Activated CD4-positive, alpha-beta T cell treated with anti-CD3 and anti-CD28 coated beads, Interleukin-2, amount 10 ng/mL, durations not matched to agents 24 days and 14 days (primary cell): ENCODE measurements at regions not wholly inside any gene's neighbourhood (a gene's known extent, or its start where the extent isn't known, plus 50 kb on each side); places are given as distances from the start of the nearest gene placed in this dataset.
"Not testable (repeated sequence)": the region's sequence is repeated elsewhere in the genome, so short reads cannot be mapped to it uniquely, and the experiment has no call there.

ENCODE experiments used
- DNase-seq: peaks from one replicate; pipeline ENCODE4 v3.0.0; 2022
- H3K27ac Mint-ChIP-seq: one replicate; pipeline ENCODE4 v1.8.0; 2022; ENCODE audit warnings: mild to moderate bottlenecking, mixed read lengths
- H3K27me3 Mint-ChIP-seq: one replicate; pipeline ENCODE4 v1.8.0; 2022; ENCODE audit warnings: mixed read lengths
- H3K36me3 Mint-ChIP-seq: one replicate; pipeline ENCODE4 v1.8.0; 2022; ENCODE audit warnings: low read depth, mild to moderate bottlenecking, mixed read lengths
- H3K4me1 Mint-ChIP-seq: one replicate; pipeline ENCODE4 v1.8.0; 2021; ENCODE audit warnings: mixed read lengths
- H3K4me3 Mint-ChIP-seq: one replicate; pipeline ENCODE4 v1.8.0; 2022; ENCODE audit warnings: mild to moderate bottlenecking, moderate library complexity, mixed read lengths
- H3K9me3 Mint-ChIP-seq: one replicate; pipeline ENCODE4 v1.8.0; 2021; ENCODE audit warnings: mixed read lengths
- intact Hi-C: fragments of 100-400 bp; cut with micrococcal nuclease; formaldehyde crosslinking; loops from one replicate; pipeline ENCODE4 v1.15.1; 2023

- no peaks in the 10 kb centered on the region for H3K36me3 Mint-ChIP-seq
- no peaks in the 10 kb centered on the region for H3K4me1 Mint-ChIP-seq
- H3K9me3 Mint-ChIP-seq, result peaks cover 7% of the 10 kb centered on the region
- H3K27me3 Mint-ChIP-seq, result no peaks in the 10 kb centered on the region
- H3K27ac Mint-ChIP-seq, result no peak overlapping the region
- no peak overlapping the region for H3K4me3 Mint-ChIP-seq
- intact Hi-C loops, result no loop called here
- DNase-seq, result no peak
Observed at GRCh38 chr16:76052725-76053124, 224.5 kb upstream of the CNTNAP4 start.

DNA sequence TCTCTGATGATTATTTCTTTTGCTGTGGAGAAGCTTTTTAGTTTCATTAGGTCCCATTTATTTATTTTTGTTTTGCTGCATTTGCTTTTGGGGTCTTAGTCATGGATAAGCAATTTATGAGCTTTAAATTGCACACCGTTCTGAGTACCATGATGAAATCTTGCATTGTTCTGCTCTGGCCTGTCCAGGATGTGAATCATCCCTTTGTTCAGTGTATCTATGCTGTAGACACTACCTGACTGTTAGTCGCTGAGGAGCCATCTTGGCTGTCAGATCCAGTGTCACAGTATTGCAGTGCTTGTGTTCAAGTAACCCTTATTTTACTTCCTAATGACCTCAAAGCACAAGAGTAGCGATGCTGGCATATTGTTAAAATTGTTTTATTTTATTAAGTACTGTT, 218.0 kb upstream of the CNTNAP4 start:
- Mint-ChIP-seq H3K9me3 (no peaks in the 10 kb centered on the region), H3K4me1 (no peaks in the 10 kb centered on the region), H3K4me3 (no peak overlapping the region), H3K36me3 (no peaks in the 10 kb centered on the region), H3K27me3 (no peaks in the 10 kb centered on the region), H3K27ac (no peak overlapping the region)
- intact Hi-C loops, result no loop called here
- DNase-seq, result no peak

DNA sequence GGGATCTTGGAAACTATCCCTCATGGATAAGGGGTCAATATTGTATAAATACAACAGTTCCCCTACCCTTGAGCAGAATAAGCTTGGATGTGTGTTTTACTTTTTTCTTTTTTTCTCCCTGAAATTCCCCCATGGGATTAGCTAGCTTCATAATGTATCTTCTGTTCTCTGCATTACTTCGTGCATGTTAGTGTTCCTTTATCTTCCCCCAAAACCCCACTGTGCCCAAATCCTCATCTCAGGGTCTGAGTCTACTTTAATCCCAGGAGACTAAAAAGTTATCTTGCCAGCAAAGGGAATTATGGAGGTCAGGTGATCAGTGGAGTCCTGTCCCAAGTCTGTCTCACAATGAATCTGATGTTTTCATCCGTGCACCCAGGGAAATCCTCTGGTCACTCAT, 217.5 kb upstream of the CNTNAP4 start:
- no peak overlapping the region for H3K4me3 Mint-ChIP-seq
- H3K27ac Mint-ChIP-seq, result no peak overlapping the region
- H3K4me1 Mint-ChIP-seq, result no peaks in the 10 kb centered on the region
- no peaks in the 10 kb centered on the region for H3K9me3 Mint-ChIP-seq
- no peak for DNase-seq
- H3K27me3 Mint-ChIP-seq, result no peaks in the 10 kb centered on the region
- no peaks in the 10 kb centered on the region for H3K36me3 Mint-ChIP-seq
- intact Hi-C loops, result no loop called here

DNA sequence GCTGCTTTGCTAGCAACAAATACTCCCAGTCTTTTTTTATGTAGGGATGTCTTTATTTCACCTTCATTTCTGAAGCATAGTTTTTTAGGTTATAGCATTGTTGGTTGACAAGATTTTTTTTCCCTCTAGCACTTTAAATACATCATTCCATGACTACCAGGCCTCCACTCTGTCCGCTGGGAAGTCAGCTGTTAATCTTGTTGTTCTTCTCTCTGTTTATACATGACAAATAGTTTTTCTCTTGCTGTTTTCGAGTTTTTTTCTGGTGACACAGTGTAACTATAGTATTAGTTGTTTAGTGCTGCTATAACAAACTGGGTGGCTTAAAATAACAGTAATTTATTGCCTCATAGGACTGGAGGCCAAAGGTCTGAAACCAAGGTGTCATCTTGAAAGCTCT, 205.5 kb upstream of the CNTNAP4 start:
- Mint-ChIP-seq H3K36me3 (no peaks in the 10 kb centered on the region), H3K27ac (no peak overlapping the region), H3K9me3 (no peaks in the 10 kb centered on the region), H3K4me3 (no peak overlapping the region), H3K27me3 (no peaks in the 10 kb centered on the region), H3K4me1 (no peaks in the 10 kb centered on the region)
- DNase-seq, result no peak
- intact Hi-C loops, result no loop called here

DNA sequence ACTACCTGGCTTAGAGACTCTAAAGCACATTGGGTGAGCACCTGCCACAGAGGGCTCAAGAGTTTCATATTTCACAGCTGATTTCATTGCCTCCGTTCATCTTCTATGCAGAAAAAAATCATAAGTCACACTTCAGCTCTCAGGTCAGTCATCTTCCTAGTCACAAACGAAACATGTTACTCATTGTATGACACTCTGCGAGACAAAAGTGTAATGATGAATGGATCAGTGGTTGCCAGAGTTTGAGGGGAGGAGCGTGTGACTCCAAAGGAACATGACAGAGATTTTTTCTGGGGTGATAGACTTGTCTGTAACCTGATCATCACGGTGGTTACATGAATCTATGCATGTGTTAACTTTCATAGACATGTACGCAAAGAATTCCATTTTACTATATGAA, 195.2 kb upstream of the CNTNAP4 start:
- Mint-ChIP-seq H3K4me3 (no peak overlapping the region), H3K4me1 (no peaks in the 10 kb centered on the region), H3K27ac (no peak overlapping the region), H3K36me3 (no peaks in the 10 kb centered on the region), H3K9me3 (no peaks in the 10 kb centered on the region), H3K27me3 (no peaks in the 10 kb centered on the region)
- intact Hi-C loops, result no loop called here
- no peak for DNase-seq

- Mint-ChIP-seq H3K4me1 (no peaks in the 10 kb centered on the region), H3K4me3 (no peak overlapping the region), H3K27ac (no peak overlapping the region), H3K9me3 (peaks cover 11% of the 10 kb centered on the region), H3K27me3 (no peaks in the 10 kb centered on the region), H3K36me3 (no peaks in the 10 kb centered on the region)
- no peak for DNase-seq
- intact Hi-C loops, result no loop called here
Observed at GRCh38 chr16:76106647-76107046, 170.6 kb upstream of the CNTNAP4 start.

GRCh38 chr16:76108460-76108859, 168.7 kb upstream of the CNTNAP4 start:
- Mint-ChIP-seq H3K9me3 (peaks cover 4% of the 10 kb centered on the region), H3K4me1 (no peaks in the 10 kb centered on the region), H3K27ac (no peak overlapping the region), H3K36me3 (no peaks in the 10 kb centered on the region), H3K4me3 (no peak overlapping the region), H3K27me3 (no peaks in the 10 kb centered on the region)
- no peak for DNase-seq
- intact Hi-C loops, result no loop called here

GRCh38 chr16:76114681-76115080, 162.5 kb upstream of the CNTNAP4 start:
- H3K9me3 Mint-ChIP-seq, result no peaks in the 10 kb centered on the region
- H3K4me1 Mint-ChIP-seq, result no peaks in the 10 kb centered on the region
- no peak for DNase-seq
- H3K4me3 Mint-ChIP-seq, result no peak overlapping the region
- no peaks in the 10 kb centered on the region for H3K36me3 Mint-ChIP-seq
- H3K27ac Mint-ChIP-seq, result no peak overlapping the region
- intact Hi-C loops, result no loop called here
- no peaks in the 10 kb centered on the region for H3K27me3 Mint-ChIP-seq

- intact Hi-C loops, result no loop called here
Observed at GRCh38 chr16:76118344-76118743, 158.9 kb upstream of the CNTNAP4 start.

DNA sequence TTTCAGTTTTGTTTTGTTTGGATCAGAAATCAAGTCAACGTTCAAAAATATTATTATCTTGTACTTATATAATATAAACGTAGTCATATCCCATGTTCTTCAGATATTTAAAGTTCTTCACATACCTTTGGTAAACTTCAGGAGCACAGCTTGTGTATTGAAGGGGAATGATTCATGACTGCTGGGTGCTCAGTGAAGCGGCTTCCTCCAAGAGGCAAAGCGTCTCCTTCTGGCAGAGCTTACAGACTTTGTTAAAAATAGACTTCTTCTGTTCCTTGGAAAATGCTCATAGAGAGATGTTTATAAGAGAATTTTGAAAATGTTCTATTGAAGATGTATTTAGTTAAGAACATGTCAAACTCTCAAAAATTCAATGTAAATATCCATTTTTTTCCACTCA, 155.6 kb upstream of the CNTNAP4 start:
- H3K4me3 Mint-ChIP-seq, result no peak overlapping the region
- no peaks in the 10 kb centered on the region for H3K27me3 Mint-ChIP-seq
- no peaks in the 10 kb centered on the region for H3K9me3 Mint-ChIP-seq
- no peaks in the 10 kb centered on the region for H3K4me1 Mint-ChIP-seq
- H3K27ac Mint-ChIP-seq, result no peak overlapping the region
- DNase-seq, result no peak
- intact Hi-C loops, result no loop called here
- H3K36me3 Mint-ChIP-seq, result no peaks in the 10 kb centered on the region

More at GRCh38 chr16:76118344-76118743, 158.9 kb upstream of the CNTNAP4 start:
- DNase-seq, result no peak
- Mint-ChIP-seq H3K36me3 (no peaks in the 10 kb centered on the region), H3K27me3 (no peaks in the 10 kb centered on the region), H3K27ac (no peak overlapping the region), H3K9me3 (no peaks in the 10 kb centered on the region), H3K4me1 (no peaks in the 10 kb centered on the region), H3K4me3 (no peak overlapping the region)

- H3K36me3 Mint-ChIP-seq, result no peaks in the 10 kb centered on the region
- no peak for DNase-seq
- intact Hi-C loops, result no loop called here
- no peaks in the 10 kb centered on the region for H3K4me1 Mint-ChIP-seq
- no peaks in the 10 kb centered on the region for H3K9me3 Mint-ChIP-seq
- H3K27me3 Mint-ChIP-seq, result no peaks in the 10 kb centered on the region
- no peak overlapping the region for H3K4me3 Mint-ChIP-seq
- H3K27ac Mint-ChIP-seq, result no peak overlapping the region
Observed at GRCh38 chr16:76123966-76124365, 153.2 kb upstream of the CNTNAP4 start.

DNA sequence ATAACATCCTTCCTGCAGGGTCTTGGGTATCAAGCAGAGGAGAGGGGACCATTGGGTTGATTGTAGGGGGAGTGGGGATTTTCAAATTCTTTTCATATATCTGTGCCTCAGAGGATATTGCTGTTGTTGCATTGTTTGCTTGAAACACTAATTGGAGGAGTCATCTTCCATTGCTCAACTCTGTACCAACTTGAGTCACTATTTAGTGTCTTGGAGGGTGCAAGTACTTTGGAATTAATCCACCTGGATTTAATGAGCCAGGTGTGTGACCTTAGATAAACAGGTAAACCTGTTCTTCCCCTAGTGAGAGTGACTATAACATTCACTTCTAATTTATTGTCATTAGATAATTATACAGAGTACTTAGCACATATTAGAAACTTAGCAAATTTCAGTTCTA, 151.3 kb upstream of the CNTNAP4 start:
- no peak for DNase-seq
- Mint-ChIP-seq H3K4me3 (no peak overlapping the region), H3K27ac (no peak overlapping the region), H3K4me1 (no peaks in the 10 kb centered on the region), H3K36me3 (no peaks in the 10 kb centered on the region), H3K9me3 (no peaks in the 10 kb centered on the region), H3K27me3 (no peaks in the 10 kb centered on the region)
- intact Hi-C loops, result no loop called here

- DNase-seq, intact Hi-C loops, H3K4me1 Mint-ChIP-seq, H3K27me3 Mint-ChIP-seq, H3K9me3 Mint-ChIP-seq, H3K36me3 Mint-ChIP-seq, H3K4me3 Mint-ChIP-seq, H3K27ac Mint-ChIP-seq: not testable (repeated sequence)
Observed at GRCh38 chr16:76138056-76138455, 139.1 kb upstream of the CNTNAP4 start.

- H3K27ac Mint-ChIP-seq, result no peak overlapping the region
- H3K4me1 Mint-ChIP-seq, result no peaks in the 10 kb centered on the region
- H3K9me3 Mint-ChIP-seq, result peaks cover 4% of the 10 kb centered on the region
- no peaks in the 10 kb centered on the region for H3K27me3 Mint-ChIP-seq
- DNase-seq, result no peak
- intact Hi-C loops, result no loop called here
- H3K36me3 Mint-ChIP-seq, result no peaks in the 10 kb centered on the region
- H3K4me3 Mint-ChIP-seq, result no peak overlapping the region
Observed at GRCh38 chr16:76157629-76158028, 119.6 kb upstream of the CNTNAP4 start.

DNA sequence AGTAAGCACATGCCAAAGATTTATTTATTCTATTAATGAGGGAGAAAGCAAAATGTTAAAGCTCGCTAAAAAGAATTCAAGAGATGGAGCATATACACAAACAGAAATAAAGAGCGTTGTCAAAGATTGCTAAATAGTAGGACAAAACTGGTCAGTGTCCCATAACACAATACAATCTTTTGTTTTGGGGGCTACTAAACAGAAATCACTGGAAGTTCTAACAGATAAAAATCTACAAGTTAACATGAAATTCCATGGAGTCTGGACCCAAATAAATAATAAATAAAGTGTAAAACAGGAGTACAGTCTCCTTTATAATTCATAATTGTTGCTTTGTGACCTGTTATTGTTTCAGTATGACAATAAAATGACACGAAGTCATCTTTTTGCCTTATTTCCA, 115.2 kb upstream of the CNTNAP4 start:
- DNase-seq, result no peak
- Mint-ChIP-seq H3K36me3 (no peaks in the 10 kb centered on the region), H3K4me1 (no peaks in the 10 kb centered on the region), H3K4me3 (no peak overlapping the region), H3K27me3 (no peaks in the 10 kb centered on the region), H3K27ac (no peak overlapping the region), H3K9me3 (peaks cover 4% of the 10 kb centered on the region)
- intact Hi-C loops, result no loop called here
